ENCODE measurements at regions not wholly inside any gene's neighbourhood (a gene's known extent, or its start where the extent isn't known, plus 50 kb on each side); places are given as distances from the start of the nearest gene placed in this dataset.

DNA sequence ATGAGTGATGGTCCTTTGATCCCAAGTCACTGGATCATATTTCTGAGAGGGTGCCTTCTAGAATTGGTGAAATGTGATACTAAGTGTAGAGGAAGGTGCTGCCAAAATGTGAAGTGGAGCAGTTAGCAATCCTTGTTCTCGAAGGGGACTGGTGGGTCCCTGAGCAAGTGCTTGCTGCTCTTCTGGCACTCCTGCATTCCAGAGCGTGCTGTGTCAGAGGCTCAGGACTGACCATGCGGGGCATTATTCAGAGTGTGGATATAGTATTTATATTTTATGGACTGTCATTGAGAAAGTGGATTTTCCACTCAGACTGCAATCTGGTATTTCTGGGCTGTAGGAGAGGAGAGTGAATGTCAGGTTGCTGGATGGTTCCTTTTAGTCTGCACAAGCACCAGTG, 152.6 kb upstream of the KL start:
- no peak for DNase-seq

DNA sequence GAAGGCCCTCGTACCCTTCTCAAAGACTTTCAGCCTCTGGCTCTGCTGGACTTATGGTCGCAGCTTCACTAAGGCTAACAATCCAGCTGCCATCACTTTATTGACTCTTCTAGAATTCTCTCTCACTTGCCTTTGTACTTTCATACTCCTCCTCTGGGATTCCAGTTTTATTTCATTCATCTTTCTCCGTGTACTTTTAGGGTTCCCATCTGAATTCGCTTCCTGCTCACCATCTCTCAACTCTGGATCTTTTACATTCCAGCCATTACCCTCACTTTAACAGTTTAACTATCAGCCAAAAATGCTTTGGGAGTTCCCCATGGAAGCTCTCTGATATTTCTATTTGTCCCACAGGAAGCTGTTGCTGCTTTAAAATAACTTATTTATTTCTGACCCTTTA, 149.3 kb upstream of the KL start:
- DNase-seq: no peak

DNA sequence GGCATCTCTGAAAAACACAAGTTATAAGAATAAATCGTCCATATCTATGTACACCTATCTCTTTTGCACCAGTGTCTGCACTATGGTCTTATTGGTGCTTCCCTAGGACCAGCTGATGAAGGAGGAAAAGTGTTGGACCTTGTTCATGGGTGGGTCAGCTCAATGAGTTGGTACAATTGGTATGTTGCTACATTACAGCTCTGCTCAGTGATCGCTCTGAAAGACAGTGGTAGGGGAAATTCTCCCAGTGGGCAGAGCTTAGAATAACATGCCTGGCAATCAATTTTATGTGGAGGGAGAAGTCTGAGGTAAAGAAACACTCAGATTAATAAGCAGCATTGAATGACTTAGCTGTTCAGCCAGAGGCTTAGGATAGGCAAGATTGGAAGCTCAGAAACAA, 138.7 kb upstream of the KL start:
- no peak for DNase-seq

DNA sequence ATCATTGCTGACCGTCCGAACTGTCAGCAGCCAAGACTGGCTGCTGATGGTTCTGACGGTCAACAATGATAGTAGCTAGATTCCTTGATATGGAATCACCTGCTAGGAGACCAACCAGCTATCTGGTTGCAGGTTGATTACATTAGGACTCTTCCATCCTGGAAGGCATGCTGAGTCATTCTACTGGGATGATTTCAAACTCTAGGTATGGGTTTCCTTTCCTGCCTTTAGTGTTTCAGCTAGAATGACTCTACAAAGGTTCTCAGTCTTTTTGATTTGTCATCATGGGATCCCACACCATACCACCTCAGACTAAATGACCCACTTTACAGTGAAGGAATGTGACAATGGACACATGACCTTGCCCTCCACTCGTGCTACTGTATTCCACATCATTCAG, 138.1 kb upstream of the KL start:
- peak; percentile 28 for DNase-seq

DNA sequence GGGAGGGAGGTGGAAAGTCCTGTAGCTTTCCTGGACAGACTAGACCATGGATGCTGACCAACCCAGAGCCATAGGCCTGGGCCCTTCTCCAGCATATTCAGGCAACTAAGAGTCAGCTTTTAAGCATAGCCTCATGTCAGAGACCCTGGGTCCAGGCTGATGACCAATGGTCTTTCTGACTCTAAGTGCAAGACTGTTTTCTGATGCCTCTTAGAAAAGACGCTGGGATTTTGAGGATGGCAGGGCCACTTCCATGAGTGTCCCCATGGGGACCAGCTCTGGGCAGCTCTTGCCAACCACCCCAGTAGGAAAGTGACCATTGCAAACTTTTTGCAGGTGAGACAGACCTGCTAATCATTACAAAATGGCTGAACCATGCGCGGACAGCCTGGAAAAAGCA, 135.6 kb upstream of the KL start:
- no peak for DNase-seq

DNA sequence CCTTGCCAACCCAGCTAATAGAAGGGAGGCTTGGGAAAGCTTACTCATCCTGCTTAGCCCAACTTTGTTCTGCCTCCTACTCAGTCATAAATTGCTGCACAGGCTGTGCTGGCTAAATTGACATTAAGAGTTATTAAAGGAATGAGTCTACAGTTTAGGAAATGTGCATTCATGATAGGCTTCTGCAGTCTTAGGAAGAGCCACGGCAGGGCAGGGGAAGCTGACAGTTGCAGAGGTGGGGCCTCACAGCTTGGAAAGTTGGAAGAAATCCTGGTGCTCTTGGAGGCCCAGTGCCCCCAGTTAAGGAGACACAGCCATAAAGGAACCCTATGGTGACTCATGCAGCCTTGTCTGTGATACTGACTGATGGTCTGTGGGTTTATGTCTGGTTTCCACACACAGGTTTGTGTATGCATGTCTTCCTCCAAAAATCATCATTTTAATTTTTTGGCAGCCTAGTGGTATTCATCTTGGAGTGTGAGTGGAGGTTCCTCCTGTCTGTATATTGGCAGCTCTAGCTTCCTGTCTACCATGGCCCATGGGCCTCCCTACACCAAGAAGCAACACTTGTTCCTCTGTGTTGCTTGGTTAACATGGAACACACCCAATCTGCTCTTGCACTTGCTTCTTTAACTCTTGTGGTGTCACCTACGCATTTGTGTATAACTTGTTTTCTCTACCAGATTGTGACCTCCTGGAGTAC, 135.0 kb upstream of the KL start:
- no peak for DNase-seq

DNA sequence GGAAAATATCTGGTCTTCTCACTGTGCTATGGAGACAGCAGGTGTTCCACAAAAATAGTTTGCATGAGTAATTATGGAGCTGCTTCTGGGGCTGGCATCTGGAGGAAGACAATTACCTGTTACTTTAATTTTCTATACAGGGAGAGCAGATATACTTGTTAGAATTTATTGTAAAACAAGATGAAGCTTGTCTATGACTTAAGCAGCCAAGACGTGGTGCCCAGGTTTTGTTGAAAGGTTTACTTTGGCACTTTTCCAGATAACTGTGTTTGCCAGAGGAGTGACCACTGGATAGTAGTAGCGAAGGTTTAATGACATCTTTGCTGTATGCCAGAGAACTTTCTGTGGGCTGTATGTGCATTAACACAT, 134.5 kb upstream of the KL start:
- DNase-seq: no peak

DNA sequence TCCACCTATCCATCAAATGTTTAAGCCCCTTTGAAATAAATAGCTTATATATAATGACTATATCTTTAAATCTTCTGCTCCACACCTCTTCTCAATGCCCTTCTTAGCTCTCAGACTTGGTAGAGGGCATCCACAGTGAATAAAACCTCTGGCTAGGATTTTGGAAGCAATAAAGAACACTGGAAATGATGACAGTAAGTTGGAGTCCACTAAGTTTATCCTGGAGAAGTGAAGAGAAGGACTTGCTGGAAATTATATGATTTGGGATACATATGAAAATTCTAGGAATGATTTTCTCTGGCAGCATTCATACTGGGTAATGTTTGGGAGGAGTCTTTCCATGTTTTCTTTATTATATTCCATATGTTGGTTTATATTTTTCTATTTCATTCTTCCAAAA, 133.5 kb upstream of the KL start:
- DNase-seq: no peak

DNA sequence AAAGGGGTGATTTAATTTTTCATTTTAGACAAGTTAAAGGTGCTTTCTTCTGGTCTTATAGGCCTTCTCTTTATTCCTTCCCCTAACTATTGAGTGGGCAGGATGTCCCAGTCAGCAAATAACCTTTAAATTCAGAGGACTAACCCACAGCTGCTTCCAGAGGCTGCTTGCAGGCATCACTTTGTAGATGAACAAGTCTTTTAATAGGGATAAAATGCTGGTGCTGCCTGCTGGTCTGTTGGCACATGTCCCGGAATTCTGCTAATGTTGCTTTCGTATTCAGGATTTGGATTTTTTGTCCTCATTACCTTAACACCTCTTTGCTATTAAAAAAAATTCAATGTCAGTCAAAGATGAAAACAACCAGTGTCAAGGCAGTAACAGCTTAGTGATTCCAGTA, 132.7 kb upstream of the KL start:
- no peak for DNase-seq

DNA sequence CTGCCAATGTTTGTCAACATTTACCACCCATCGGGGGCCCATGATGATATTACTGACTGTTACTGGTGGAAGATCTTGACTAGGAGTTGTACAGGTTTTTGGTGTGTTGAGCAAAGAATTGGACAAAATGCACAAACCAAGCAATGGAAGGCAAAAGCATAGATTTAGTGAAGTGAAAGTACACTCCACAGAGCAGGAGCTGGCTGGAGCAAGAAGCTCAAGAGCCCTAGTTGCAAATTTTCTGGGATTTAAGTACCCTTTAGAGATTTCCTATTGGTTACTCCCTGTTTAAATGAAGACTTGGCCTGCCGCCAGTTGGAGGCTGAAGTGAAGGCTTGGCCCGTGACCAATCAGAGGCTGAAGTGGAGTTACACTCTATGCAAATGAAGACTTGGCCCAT, 128.6 kb upstream of the KL start:
- no peak for DNase-seq

DNA sequence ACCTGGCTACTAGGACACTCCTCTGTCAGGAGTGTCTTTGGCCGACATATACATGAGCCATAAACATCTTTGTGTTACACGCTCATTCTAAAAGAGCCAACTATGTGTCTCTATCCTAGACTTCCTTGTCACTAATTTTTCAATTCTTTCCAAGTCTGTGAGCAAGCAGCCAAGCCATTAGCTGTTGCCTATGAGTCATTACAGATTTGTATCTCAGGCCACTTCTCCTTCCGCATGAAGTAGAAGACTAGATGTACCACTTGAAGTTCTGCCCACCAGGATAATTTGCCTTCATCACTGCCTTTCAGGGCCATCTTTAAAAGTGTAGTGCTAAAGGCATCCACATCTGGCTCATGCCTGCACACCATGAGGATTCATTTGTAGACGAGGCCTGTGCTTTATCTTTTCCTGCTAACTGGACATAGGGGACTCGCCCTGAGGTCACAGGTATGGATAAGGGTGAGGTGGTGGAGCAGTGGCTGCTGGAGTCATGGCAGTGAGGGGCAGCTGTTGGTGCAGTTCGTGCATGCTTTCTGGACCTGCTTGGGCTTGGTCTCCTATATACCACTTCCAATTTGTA, 126.1 kb upstream of the KL start:
- DNase-seq: no peak

DNA sequence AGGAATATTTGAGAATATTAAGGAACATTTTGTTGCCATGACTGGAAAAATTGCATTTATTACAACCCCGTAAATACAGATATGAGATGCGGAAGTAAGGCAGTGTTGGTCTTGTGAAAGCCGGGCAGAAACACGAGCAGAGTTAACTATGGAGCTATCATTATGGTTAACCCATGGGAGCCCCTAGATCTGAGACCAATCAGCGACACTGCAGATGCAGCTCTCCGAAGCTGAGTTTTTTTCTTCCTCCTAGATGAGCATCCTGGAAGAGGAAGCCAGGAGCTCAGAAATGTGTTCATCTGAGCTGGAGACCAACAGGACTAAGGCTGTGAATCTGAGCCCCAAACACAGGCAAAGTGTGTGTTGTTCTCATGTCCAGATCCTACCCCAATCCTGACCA, 123.0 kb upstream of the KL start:
- no peak for DNase-seq

DNA sequence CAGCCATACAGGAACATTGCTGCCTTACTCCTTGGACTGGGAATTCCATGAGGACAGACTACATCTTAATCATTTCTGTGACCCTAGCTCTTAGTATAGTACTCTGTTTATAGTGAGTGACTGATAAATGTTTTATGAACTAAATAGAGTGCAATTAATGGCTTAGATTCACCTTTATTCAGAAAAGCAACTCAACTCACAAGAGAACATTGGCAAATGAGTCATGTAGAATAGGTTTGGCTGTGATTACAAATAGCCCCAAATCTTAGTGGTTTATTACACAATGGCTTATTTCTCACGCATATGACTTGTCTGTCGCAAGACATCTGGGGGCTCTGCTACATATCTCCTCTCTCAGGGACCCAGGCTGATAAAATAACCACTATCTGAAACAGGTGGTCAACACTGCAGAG, 121.6 kb upstream of the KL start:
- peak; percentile 40 for DNase-seq

DNA sequence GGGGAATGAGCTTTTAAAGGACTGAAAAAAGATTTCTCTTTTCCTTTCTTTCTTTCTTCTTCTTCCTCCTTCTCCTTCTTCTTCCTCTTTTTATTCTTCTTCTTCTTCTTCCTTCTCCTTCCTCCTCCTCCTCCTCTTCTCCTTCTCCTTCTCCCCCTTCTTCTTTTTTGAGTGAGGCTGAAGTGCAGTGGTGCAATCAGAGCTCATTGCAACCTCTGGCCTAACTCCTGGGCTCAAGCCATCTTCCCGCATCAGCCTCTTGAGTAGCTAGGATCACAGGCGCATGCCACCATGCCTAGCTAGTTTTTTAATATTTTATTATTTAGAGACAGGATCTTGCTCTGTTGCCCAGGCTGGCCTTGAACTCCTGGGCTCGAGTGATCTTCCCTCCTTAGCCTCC, 120.9 kb upstream of the KL start:
- DNase-seq: no peak

DNA sequence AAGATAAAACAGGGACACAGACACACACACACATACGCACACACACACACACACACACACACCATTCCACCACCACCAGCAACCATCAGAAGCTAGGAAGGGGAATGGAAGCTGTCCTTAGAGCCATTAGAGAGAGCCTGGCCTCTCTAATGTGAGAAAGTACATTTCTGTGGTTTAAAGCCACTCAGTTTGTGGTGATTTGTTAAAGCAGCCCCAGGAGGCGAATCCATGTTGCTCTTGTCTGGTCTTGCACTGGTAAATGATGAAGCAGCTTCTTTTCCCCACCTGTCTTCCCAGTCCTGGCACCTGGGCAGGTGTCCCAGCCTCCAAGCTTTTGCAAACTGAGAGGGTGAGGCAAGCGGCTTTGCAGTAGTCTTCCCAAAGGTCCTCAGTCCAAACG, 118.9 kb upstream of the KL start:
- DNase-seq: no peak

DNA sequence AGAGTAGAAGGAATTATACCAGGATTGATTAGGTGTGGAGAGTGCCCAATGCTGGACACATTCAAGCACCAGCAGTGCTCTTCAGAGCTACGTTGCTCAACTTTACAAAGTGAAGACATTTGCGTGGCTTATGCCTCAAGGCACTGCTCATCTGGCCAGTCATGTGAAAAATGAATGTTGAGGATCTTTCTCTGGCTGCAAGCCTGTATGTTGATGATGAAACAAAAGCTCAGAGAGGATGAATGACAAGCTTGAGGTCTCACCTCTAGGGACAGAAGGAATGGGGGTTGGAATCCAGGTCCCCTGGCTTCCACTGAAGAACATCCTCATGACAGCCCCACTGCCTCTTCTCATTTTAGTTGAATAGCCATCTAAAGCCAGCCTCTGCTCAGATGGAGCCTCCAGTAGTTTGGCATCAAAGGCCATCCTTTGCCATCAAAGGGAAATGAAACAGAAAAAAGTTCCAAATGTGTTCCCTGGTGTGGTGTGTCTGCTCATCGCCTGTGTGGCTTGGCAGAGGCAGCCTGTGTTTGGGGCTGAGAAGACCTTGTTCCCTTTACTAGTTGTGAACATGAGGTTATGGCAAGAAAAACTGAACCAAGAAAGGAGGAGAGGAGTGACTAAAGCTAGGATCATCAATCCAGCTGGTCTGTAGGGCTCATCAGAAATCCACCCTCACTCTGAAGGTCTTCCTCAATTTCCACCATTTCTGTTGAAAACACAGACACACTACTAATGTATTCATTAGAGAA, 114.0 kb upstream of the KL start:
- no peak for DNase-seq

DNA sequence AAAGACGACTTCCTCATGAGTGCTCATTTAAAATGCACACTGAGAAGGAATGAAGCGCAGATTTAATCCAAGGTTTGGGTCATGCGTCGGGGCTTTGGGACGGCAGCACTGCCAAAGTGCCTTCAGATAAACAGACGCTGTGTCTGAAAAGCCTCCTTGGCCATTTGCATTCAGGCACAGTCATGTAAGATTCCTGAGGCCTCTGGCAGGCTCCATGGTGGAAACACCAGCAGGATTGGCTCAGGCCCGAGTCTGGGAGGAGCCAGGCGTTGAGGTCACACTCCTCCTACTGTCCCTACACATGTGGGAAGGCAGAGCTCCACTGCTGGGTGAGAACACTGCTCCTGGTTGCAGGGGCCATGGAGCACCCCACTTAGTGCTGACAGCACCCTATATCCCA, 113.3 kb upstream of the KL start:
- DNase-seq: no peak

DNA sequence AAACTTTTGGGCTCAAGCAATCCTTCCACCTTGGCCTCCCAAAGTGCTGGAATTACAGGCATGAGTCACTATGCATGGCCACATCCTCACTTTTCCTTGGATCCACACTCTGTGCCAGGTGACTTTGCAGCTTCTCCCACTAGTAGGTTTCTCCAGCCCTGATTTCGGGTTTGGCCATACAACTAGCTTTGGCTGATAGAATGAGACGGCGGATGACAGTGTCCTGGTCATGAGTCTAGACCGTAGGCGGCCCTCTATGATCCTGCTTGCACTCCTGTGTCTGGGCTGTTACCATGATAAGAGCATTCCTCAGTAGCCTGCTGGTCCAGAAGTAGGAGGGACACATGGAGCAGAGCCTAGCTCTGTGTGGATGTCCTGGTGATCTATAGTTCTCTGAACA, 112.5 kb upstream of the KL start:
- DNase-seq: no peak

DNA sequence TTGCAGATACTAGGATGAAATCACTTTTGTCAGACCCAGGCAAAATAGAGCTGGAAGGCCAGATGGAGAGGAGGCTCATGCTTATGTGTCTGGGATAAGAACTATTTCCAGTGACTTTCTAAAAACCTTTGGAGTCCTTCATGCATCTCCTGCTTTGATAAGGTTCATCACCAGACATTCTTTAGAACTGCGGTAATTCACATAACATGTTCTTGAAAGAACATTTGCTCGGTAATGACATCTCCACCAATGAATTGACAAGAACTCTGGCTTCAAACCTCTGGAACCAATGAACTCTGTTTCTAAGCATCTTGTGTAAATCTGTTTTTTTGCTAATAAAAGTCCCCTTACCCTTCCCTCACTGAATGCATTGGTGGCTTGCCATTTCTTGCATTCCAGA, 112.0 kb upstream of the KL start:
- DNase-seq: no peak

DNA sequence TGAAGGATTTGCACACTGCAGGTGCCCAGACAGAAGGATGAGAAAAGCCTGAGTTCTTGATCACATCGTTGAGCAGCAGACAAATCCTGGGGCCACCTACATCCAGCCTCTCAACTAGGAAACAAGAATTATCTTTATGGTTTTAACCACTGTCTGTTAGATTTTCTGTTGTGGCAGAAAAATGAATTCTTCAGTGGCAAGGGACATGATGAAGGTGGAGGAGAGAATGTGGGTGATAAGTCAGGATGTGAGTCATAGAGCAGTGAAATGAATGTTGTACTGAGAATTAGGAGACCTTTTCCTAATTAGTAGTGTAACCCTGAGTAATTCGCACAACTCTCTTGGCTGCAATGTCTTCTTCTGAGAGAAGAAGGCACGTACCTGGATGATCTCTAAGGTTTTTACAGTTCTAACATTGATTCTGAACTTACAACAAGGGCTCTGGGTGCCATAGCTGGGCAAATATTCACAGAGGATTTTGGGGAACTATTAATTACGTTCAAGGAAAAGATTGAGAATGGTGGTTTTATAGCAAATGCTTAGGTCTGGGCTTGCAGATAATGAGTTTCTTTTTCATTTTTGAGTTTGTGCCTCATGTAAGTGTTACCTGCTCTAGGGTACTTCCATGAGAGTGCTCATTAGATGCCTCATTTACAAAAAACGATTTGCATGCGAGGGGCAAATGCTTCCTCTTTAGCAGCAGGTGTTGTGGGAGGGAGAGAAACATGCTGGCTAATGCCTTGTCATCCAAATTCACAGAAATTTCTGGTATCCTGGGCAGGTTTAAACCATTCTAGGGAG, 111.0 kb upstream of the KL start:
- DNase-seq: peak; percentile 90

DNA sequence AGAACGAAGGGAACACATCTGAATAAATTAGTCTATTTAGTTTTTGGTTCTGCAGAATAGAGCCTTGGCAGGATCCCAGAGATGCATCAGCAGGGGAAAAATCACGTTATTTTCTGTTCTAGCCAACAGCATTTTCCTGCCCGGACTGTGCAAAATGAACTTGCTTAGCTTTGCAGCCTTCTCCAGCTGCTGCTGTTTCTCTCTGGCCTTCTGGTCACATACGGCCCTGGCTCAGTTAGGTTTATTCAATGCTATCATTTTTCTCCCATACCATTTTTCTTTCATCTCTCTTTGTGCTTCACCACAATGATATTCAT, 110.4 kb upstream of the KL start:
- DNase-seq: no peak

DNA sequence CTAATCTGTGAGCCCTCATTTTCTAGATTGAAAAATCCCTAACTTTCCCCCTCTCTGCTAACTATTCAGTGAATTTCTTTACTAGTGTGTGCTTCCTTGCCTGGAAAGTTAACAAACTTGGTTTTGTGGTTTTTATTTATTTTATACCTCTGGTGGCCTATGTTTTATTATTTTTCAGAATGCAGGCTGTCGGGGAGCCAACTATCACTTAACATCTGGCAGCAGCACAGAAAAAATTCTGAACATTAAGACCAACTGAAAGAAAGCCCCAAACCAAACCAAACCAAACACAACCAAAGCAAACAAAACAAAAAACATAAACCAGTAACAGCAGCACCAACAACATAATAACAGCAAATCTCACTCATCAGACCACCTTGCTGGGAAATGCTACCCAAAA, 109.0 kb upstream of the KL start:
- no peak for DNase-seq

DNA sequence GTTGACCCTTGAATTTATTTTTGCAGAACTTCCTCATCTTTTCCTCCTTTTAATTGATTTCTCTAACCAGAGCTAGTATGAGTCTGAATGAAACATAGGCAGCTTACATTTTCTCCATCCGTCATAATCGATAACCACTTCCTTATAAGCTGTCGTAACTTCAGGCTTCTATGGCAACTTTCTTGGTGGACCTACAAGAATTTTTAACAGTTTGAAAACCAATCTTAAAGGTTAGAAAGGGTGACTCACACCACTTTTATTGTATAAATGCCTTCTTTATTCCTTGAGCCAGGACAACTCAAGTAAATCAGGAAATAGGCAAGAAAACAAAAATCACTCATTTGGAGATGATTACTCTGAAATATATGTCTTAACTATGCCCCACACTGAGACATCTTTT, 105.7 kb upstream of the KL start:
- DNase-seq: no peak

DNA sequence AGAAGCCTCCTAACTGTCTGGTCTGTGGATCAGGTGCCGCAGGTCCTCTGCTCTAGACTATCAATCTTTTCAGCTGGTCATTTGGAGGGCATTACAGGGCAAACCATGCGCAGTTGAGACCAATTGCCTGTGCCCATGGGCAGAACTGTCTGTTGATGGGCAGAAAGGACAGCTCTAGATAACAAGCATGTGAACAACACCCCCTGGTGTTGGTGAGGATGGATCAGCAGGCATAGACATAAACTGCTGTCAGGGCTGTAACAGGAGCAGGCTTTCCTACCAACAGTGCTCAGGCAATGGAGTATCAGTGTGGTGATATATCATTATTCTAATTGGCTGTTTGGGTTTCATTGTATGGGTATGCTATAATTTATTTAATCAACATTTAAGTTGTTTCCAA, 104.7 kb upstream of the KL start:
- DNase-seq: peak; percentile 69
